GM19397 (cell line): ENCODE measurements at regions not wholly inside any gene's neighbourhood (a gene's known extent, or its start where the extent isn't known, plus 50 kb on each side); places are given as distances from the start of the nearest gene placed in this dataset.
"Not testable (repeated sequence)": the region's sequence is repeated elsewhere in the genome, so short reads cannot be mapped to it uniquely, and the experiment has no call there.

ENCODE experiments used
- ATAC-seq: cut with Tn5 transposase; IDR thresholded peaks from one replicate; pipeline ENCODE4 v1.9.1; 2021; ENCODE audit warnings: mild to moderate bottlenecking, moderate library complexity; ENCODE audit not compliant: unreplicated experiment

DNA sequence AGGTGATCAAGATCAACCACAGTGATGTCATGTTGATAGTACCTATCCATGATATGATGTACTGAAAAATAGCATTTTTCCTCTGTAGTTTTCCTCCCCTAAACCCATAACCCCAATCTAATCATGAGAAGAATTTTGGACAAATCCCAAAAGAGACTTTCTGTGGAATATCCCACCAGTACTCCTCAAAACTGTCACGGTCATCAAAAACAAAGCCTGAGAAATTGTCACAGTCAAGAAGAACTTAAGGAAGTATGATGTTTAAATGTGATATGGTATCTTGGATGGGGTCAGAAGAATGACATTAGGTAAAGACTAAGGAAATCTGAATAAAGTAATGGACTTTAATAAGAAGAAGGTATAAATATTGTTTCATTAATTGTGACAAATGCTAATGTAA is 248.8 kb downstream of the RMST start:
- no peak for ATAC-seq

DNA sequence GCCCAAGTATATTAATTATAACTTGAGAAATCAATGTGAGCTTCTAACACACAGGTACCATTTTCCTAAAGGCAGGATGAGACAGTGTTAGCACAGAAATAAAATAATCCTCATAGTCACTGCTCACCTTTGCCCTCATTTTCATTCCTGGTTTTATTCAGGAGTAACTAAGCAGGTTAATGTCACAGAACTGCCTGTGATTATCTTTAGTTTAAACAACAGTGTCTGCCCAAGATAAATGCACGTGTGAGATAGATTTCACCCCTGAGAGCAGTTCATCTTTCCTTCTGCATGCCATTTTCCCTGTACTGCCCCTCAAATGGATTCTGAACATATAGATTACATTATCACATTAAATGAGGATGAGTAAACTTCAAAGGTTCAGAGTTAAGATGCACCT is 250.7 kb downstream of the RMST start:
- ATAC-seq = no peak

DNA sequence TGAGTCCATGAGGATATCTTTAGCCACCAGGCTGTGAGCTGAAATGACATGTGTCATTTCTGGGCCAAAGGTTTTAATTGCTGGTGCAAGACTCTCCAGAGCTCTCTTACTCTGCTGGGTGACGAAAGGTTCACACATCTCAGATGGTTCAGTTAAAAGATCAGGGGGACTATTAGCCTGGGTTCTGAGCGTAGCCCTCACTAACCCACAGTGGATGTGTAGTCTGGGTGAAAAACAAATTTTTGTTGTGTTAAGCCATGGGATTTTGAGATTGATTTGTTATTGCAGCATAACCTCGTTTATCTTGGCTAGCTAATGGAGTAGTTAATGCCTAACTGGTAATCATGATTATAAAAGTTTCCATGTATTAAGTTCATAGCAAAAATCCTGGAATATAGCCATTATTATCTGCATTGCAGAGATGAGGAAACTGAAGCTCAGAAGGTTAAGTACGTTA is 251.5 kb downstream of the RMST start:
- no peak for ATAC-seq

DNA sequence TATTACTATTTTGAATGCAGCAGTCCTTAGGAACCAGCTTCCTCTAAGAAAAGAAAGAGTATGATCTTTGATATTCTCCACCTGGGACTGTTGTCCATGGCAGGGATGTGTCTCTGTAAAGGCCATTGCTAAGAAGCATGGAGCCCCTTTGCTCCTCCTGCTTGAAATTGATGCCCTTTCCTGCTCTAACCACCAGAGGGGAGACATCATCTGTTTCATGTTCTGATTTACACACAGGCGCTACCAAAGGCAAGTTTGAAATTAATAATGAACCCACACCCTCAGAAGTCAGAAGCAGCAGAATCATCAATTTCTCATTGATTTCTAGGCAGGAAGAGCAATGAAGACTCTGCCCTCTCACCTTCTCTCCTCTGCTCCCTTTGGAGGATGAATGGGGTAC is 253.8 kb downstream of the RMST start:
- ATAC-seq = no peak

DNA sequence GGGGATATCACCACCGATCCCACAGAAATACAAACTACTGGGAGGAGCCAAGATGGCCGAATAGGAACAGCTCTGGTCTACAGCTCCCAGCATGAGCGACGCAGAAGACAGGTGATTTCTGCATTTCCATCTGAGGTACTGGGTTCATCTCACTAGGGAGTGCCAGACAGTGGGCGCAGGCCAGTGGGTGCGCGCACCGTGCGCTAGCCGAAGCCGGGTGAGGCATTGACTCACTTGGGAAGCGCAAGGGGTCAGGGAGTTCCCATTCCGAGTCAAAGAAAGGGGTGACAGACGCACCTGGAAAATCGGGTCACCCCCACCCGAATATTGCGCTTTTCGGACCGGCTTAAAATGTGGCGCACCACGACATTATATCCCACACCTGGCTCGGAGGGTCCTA is 261.2 kb downstream of the RMST start:
- not testable (repeated sequence) for ATAC-seq

DNA sequence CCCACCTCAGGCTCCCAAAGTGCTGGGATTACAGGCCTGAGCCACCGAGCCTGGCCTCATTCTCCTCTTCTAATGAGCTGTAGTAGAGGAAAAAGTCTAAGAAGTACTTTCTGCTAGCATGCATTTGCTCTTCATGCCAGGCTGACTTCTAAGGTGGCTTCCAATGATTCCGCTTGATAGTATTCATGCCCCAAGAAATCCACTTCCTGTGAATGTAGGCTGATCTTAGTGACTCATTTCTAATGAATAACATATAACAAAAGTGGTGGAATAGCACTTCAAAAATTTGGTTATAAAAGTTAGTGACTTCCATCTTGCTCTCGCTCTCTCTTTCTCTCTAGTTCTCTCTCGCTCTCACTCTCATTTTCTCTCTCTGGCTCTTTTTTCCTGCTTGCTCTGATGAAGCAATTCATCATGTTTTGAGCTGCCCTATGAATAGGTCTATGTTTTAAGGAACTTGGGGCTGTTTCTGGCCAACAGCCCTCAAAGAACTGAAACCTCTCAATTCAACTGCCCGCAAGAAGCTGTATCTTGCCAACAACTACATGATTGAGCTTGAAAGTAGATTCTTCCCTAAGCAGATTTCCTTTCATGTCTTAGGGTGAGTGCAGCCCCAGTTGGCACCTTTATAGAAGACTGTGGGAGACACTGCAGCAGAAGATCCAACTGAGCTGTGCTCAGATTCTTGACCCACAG is 282.9 kb downstream of the RMST start:
- no peak for ATAC-seq

DNA sequence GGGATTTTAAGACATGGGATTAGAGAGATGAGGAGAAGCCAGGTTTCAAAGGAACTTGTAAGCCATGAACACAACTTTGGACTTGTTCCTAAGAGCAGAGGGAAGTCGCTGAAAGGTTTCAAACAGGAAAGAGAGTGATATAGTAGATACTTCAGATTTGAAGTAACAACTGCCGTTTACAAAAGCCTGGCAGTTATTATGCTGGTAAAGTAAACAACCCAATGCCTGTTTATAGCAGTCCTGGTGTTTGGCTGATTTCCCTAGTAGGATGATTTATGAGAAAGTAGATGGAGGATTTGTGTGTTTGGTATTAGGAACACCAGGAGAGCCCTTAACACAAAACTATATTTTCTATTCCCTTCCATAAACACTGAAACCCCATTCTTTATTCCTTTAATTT is 285.7 kb downstream of the RMST start:
- ATAC-seq = no peak

DNA sequence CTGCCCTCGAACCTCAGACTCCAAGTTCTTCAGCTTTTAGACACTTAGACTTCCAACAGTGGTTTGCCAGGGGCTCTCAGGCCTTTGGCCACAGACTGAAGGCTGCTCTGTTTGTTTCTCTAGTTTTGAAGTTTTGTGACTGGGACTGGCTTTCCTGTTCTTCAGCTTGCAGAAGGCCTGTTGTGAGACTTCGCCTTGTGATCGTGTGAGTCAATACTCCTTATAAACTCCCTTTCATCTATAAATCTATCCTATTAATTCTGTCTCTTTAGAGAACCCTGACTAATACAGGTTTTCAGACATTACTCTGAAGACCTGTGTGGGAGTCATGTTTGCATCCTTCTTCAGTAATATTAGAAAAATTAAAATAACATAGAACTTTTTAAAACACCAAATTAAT is 289.1 kb downstream of the RMST start:
- ATAC-seq = no peak

DNA sequence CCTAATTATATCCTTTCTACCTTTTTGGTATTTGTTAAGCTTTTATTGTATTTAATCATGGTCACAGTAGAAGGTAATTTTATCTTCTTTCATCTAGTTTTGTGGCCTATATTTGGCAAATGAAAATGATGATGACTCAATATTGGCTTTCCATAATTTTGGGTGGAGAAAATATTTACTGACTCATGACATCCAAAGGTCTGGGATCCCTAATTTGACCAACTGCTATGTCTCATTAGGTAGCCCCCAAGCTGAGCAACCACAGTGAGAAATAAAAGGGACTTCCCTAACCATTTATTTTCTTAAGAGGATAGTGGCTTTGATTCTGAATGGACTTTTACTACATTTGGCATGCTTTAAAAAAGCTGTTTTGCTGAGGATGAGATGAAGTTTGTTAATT is 289.5 kb downstream of the RMST start:
- no peak for ATAC-seq

DNA sequence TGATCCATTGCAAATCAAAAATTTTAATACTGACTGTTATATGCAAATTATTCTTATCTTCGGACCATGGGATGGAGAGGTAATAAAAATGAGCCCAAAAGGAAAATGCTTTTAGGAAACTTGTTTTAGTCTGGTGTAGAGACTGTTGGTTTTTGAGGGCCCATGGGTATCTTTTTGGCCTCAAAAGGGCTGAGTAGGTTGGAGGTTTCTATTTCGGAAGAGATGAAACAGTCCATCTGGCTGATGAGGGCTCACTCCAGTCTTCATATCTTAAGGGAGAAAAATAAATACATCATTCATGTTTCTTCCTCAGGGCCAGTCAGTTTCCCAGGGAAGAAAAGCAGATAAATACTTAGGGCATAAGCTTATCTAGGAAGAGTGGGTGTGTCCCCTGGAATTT is 290.7 kb downstream of the RMST start:
- no peak for ATAC-seq

DNA sequence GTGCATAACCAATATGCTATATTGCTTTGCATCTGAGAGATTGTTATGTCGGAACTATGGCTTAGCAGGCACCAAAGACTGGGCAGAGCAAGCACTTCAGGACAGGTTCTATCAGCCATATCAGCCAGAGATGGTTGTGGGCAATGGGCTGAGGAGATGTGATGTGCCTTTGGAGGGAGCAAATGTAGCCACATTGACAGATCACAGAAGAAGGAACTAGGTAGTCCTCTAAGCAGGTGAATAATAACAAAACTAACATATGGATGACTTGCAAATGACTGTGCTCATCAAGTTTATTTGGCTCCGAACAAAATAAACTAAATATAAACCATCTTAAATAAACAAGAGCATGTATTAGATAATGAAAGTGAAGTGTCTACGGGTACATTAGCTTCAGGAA is 291.7 kb downstream of the RMST start:
- ATAC-seq = no peak

DNA sequence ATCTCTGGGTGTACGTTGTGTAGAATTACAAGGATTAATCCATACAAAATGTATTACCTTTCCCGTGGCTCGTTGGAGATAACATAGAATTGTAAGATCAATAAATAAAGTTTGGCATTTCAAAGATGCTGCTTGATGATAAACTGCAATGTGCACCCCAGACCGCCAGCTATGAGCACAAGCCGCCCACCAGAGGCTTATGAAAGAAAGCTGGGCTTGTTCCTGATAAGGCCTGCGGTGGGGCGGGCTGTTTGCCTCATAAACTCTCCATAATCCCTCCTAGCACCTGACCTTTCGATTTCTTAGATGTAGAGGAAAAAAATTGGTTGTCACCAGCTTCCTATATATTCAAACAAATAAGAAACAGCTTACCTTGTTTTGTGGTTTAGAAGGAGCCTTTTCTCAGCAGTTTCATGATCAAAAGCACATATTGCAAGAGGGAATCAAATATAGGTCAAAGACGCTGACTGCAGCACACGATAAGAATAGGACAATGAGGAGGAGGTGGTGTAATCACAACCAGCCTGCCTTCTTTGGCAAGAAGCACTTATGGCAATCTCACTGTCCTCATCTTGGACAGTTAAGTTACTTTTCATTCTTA is 293.6 kb downstream of the RMST start:
- ATAC-seq = no peak

DNA sequence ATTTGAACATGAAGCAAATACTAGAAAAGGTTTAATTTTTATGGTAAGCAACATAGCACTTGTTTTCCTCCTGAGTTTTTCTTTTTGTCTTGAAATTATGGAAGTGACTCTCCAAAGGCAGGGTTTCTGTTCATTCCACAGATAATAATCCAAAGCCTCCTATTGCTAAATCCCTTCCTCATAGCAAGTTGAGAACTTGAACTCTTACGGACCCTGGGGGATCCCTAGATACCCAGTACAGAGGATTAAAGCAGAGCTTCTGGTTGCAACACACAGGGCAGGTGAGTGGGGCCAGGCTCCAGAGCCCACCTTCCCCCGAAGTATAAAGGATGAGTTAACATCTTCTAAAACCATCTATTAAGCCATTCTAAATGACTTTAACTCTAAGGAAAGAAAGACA is 294.1 kb downstream of the RMST start:
- no peak for ATAC-seq

DNA sequence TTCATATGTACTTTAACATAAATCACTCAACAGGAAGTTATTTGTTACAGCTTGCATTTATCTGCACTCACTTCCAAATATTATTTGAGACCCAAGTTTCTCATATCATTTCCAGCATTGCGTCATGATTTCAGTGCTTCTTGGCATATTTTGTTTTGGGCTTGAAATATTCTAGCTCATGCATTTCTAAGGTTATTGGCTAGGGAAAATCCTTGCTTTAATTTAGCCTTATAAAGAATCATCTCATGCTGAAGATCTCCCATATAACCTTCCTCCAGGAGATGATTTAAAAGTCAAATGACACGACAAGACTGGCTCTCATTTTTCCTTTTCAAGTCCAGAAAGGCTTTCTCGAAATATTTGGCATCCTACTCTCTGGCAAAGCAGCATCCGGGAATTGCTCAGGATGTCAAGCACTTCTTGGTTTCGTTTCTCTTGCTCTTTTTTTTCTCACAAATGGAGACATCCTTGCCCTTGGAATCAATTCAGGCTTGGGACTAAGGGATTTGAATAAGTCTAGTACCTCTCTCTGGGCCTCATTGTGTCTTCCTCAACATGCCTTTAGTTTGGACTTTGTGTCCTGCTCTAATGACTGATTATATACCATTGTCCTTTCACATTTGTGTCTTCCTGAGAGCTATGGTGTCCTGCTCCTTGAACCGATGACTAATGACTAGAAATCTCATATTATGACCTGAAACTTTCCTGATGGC is 295.0 kb downstream of the RMST start:
- ATAC-seq = no peak

DNA sequence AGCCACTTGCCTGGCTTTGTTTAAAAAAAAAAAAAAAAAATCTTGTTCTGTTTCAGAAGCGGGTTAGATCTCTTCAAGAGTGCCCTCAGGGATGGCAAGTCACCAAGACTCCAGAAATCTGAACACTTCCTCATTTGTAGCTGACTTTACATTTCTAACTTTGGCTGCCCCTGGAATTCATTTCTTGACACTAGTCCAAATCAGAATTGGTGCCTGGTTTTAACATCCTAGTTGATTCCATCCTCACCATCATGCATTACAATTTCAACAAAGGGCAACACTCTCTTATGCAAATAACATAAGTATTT is 295.5 kb downstream of the RMST start:
- ATAC-seq = no peak

DNA sequence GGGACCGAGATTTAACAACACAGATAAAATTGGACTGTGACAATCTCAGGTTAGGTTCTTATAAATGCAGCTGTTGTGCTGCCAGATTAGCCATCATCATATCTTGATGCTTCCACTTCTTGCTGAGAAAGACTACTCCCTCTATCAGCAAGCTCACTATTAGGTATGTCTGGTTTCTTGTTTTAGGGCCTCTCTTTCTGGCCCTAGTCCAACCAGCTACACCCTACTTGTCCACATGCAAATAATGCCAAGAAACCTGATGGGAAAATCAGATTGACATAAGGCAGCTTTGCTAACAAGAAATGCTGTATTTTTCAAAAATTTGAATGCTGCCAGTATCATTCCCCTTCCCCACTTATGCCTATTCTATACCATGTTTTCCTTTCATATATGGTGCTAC is 296.0 kb downstream of the RMST start:
- no peak for ATAC-seq

DNA sequence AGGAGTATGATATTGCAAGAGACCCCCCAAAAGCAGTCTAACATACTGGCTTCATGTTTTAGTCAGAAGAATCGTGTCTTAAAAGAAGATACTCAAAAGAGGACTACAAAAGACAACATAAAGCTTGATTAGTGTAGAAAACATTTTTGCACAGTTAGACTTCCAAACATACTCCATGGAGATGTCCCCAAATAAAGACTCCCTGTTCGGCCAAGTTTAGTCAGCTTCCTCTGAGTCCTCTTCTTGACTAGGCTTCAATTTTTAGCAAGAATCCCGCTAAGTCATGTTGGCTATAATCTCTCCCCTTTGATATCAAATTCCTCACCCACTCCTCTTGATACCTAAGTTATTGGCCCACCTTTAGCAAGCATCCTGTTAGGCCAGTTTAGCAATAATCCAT is 298.0 kb downstream of the RMST start:
- no peak for ATAC-seq

DNA sequence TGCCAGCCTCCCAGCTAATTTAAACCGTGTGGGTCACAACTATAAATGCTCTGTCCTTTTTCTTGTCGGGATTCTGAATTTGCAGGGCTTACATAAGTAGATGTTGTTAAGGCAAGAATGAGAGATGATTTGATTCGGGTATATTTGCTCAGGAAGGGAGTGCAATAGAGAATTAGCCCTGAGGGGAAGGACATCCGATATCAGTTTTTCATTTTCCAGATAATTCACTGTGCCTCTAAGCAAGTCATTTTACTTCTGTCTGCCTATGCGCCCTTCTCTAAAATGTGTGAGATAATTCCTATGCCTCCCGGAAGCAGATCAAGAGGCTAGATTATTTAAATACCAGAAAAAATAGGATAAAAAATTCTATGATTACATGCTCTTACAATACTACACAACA is 300.5 kb downstream of the RMST start:
- ATAC-seq = no peak

DNA sequence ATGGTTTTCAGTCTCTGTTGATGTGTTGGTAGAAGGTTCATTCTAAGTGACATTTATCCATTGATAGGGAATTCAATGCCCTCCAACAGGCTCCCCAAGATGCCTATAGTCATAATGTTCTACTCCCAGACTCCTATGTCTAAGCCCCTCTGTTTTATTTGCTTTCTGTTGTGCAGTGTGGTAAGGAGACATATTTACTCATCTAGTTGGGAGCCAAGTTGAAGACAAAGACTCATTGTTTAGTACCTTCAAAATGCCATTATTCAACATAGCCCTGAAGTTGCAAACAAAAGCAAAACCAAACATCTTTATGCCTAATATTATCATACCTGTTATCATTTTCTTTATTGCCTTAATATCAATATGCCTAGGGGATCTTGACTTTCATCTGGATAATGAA is 302.1 kb downstream of the RMST start:
- ATAC-seq = no peak

DNA sequence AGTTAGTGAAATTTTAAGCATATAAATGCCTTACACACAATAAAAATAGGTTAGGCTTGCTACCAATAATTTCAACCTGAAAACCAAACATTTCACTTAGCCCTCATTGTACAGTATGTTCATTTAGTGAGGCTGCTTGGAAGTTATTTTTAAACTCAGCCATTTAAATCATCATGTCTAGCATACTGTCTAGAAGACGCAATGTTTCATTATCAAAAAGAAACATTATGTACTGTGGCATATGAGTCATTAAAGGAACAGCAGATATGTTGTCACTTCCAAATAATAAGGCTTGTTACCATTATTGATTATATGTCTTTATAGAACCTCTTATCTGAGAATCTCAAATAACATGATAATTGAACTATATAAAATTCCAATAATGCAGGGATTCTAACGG is 304.7 kb downstream of the RMST start:
- ATAC-seq = no peak

DNA sequence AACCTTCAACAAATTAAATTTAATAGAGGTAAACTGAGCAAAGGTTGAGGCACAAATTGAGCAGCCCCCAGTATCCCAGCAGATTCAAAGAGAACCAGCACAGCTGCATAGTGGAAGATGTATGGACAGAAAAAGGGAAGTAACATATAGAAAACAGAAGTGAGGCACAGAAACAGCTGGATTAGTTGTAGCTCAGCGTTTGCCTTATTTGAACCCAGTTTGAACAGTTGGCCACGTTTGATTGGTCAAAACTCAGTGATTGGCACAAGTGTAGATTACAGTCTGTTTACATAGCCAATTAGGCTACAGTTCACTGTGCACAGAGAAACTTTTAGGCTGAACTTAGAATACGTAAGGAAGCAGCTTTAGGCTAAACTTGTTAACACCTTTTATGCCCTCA is 315.5 kb downstream of the RMST start:
- ATAC-seq = no peak

DNA sequence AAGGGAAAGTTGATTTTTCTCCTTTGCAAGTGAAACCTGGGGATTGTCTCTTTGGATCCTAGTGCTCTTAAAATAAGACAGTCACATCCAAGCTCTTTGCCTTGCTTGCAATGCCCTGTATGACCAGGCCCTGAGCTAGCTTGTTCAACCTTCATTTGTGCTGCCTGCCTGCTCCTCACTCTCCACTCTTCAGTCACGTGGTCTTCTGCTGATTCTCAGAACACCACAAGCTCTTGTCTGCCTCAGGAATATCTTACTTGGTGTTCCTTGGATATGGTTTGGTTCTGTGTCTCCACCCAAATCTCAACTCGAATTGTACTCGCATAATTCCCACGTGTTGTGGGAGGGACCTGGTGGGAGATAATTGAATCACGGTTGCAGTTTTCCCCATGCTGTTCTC is 318.7 kb downstream of the RMST start:
- no peak for ATAC-seq

DNA sequence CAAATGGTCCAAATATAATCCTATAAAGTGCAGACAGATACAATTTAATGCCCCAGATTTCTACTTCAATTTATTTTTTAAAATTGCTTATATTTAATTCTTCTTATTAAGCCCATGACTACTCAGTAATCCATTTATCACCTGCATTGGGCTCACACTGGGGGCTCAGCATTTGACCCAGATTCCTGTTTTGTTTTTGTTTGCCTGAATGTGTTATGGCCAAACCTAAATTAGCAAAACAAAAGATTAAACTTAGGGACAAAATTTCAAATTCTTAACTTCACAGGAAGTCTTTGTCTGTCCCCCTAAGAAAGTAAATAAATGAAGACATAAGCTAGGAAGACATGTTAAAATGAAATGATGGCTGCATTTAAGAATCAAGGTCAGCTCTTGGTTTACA is 322.3 kb downstream of the RMST start:
- no peak for ATAC-seq
